ENCODE measurements at regions not wholly inside any gene's neighbourhood (a gene's known extent, or its start where the extent isn't known, plus 50 kb on each side); places are given as distances from the start of the nearest gene placed in this dataset.

DNA sequence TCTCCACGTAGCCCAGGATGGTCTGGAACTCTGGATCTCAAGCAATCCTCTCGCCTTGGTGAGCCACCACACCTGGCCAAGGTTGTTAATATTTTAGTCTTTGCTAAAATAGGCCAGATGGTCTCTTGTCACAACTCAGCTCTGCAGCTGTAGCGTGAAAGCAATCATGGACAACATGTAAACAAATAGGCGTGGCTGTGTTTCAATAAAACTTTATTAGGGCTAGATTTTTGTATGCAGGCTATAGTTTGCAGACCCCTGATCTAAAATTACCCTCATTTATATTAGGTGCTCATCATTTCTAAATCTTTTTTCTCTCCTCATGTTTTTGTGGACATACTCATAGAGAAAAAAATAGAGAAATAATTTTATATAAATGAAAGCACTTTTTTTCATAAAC, 72.1 kb upstream of the SLC28A3 start:
- no peak overlapping the region for H3K4me2 ChIP-seq
- no peaks in the 10 kb centered on the region for H4K20me1 ChIP-seq
- no peaks in the 10 kb centered on the region for H3K27me3 ChIP-seq
- H3K4me3 ChIP-seq: no peak overlapping the region
- no peak overlapping the region for H3K9ac ChIP-seq
- no peak overlapping the region for H3K27ac ChIP-seq
- no peak for TF ChIP-seq Cebpa-rat (IDR thresholded peaks at IDR 0.05)
- peaks cover 17% of the 10 kb centered on the region for H3K9me3 ChIP-seq
- no peaks in the 10 kb centered on the region for H3K4me1 ChIP-seq
- H3K36me3 ChIP-seq: no peaks in the 10 kb centered on the region

DNA sequence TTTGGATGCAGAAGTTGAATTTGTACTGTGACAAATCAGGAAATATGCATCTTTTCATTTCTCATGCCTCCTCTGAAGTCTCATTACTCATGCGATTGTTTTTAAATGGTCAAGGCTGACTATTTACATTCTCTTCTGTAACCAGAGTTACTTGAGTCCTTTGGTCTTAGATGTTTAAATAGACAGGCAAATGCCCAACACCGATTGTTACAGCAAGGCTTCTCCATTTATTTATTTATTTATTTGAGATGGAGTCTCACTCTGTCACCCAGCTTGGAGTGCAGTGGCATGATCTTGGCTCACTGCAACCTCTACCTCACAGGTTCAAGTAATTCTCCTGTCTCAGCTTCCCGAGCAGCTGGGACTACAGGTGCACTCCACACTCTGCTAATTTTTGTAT, 72.7 kb upstream of the SLC28A3 start:
- Histone ChIP-seq H3K9ac (no peak overlapping the region), H3K4me2 (no peak overlapping the region), H3K27me3 (no peaks in the 10 kb centered on the region), H3K27ac (no peak overlapping the region), H3K9me3 (peaks cover 11% of the 10 kb centered on the region), H3K36me3 (no peaks in the 10 kb centered on the region), H4K20me1 (no peaks in the 10 kb centered on the region), H3K4me1 (no peaks in the 10 kb centered on the region), H3K4me3 (no peak overlapping the region)
- TF ChIP-seq Cebpa-rat (IDR thresholded peaks at IDR 0.05): no peak

DNA sequence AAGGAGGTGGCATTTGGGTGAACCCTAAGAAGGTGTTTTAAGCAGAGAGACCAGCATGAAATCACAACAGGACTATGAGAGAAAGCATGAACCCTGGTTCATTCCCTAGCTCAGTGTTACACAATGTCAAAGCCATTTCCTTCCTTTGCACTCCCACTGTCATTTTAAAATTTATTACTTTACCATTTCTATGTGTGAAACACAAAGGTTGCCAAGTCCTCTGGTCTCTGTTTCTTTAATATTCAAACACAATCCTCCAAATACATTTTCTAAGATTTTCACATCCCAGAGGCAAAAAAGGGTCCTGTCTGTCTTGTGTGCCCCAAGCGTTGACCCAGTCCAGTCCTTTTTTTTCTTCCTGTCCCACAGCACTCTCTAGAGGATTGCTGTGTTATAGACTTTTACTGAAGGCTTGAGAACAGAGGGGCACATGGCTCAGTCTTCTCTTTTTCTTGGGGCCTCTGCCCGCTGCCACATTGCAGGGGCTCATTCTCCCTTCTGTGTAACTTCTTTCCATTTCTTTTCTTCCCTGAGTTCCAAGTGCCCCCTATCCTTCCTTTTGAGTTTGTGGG, 78.6 kb upstream of the SLC28A3 start:
- Histone ChIP-seq H4K20me1 (no peaks in the 10 kb centered on the region), H3K27ac (no peak overlapping the region), H3K36me3 (no peaks in the 10 kb centered on the region), H3K9me3 (peaks cover 21% of the 10 kb centered on the region), H3K9ac (no peak overlapping the region), H3K27me3 (no peaks in the 10 kb centered on the region), H3K4me3 (no peak overlapping the region), H3K4me2 (no peak overlapping the region), H3K4me1 (no peaks in the 10 kb centered on the region)
- TF ChIP-seq Cebpa-rat (IDR thresholded peaks at IDR 0.05): no peak

DNA sequence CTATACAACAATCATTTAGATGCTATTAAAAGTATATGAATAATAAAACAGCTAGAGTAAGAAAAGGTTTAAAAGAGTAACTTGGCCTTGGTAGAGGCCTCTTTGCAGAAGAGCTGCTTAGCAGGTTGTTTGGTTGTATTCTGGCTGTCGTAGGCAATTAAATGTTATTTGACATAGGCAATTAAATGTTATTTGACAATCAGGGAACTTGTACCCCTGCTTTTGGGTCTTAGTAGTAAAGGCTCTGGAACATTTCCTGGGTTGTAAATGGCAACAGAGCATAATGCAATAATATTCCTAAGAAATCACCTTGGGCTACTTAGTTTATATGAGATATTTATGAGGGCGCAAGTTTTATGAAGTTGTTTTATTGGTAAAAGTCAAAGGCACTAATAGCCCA, 84.4 kb upstream of the SLC28A3 start:
- H3K36me3 ChIP-seq: no peaks in the 10 kb centered on the region

DNA sequence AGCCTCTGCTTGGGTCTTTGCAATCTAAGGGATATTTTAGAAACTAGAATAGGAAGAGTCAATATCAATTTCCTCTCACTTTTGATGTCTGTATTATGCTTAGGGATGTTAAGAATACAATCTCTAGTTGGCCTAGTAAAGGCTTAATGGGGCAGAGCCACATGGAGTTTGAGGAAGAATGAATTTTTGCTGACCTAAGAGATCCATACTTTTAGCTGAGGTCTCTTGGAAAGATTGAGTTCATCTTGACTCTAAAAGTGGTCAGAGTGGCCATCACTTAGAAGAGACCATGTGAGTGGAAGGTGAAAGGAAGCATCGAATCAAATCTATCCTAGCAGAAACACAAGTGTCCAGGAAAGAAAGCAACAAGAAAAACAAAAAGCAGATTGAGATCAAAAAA, 92.2 kb upstream of the SLC28A3 start:
- H4K20me1 ChIP-seq: no peaks in the 10 kb centered on the region
- no peak overlapping the region for H3K9ac ChIP-seq
- H3K4me2 ChIP-seq: no peak overlapping the region
- H3K9me3 ChIP-seq: no peaks in the 10 kb centered on the region
- no peak for TF ChIP-seq Cebpa-rat (IDR thresholded peaks at IDR 0.05)
- no peak overlapping the region for H3K27ac ChIP-seq
- H3K36me3 ChIP-seq: no peaks in the 10 kb centered on the region
- no peaks in the 10 kb centered on the region for H3K4me1 ChIP-seq
- H3K27me3 ChIP-seq: no peaks in the 10 kb centered on the region
- H3K4me3 ChIP-seq: no peak overlapping the region

More for the DNA sequence above, 84.4 kb upstream of the SLC28A3 start:
- Histone ChIP-seq H3K9me3 (peaks cover 21% of the 10 kb centered on the region), H3K27me3 (no peaks in the 10 kb centered on the region), H3K4me2 (no peak overlapping the region), H3K4me1 (no peaks in the 10 kb centered on the region), H3K4me3 (no peak overlapping the region), H3K9ac (no peak overlapping the region), H4K20me1 (no peaks in the 10 kb centered on the region), H3K27ac (no peak overlapping the region)
- no peak for TF ChIP-seq Cebpa-rat (IDR thresholded peaks at IDR 0.05)

DNA sequence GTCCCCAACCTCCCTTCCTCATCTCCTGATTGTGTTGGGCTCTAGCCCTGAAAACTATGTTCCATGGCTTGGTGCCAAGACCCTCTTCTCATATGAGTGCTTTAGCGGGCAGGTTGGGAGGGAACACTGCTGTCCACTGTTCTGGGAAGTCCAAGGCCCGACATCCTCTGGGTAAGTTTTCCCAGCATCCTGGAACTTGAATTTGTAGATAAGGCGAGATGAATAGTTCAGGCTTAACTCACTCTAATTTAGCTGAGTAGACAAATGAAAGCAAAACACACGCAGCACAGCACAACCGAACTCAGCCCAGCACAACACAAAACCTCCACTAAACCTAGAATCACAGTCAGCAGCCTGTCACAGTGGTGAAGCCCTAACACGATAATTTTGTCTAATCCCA, 95.3 kb upstream of the SLC28A3 start:
- H3K27me3 ChIP-seq: no peaks in the 10 kb centered on the region
- H3K4me2 ChIP-seq: no peak overlapping the region
- H3K9ac ChIP-seq: no peak overlapping the region
- H3K9me3 ChIP-seq: no peaks in the 10 kb centered on the region
- H4K20me1 ChIP-seq: no peaks in the 10 kb centered on the region
- H3K4me1 ChIP-seq: no peaks in the 10 kb centered on the region
- H3K36me3 ChIP-seq: no peaks in the 10 kb centered on the region
- H3K4me3 ChIP-seq: no peak overlapping the region
- H3K27ac ChIP-seq: no peak overlapping the region
- TF ChIP-seq Cebpa-rat (IDR thresholded peaks at IDR 0.05): no peak

DNA sequence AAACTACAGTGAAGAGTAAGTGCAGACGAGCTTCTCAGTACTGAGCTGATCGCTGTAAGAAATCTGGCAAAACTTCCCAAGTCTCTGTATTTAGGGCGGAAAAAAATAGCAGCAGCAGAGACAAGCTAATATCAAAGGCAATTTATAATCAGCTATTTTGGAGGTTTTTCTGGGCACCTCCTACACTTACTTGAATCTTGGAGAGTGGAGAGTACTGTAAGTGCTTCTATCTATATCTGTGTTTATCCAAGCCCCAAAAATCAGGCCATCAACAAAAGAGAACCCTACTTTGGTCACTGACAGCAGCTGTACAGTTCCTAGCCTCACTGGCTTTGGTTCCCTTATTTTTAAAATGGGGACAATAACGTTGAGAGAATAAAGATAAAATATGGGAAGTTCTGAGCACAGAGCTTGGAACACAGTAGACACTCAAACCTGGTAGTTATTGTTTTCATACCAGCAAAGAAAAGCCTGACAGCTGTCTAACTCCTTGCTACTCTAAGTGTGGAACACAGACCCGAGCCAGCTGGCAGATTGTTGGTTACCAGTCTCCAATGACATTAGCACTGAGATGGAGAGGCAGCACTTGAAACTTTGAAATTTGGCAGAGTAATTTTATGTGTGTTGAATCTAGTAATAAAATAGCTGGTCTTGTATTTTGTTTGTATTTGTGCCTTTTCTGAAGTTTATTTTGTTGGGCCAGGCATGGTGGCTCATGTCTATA, 96.0 kb upstream of the SLC28A3 start:
- H3K4me3 ChIP-seq: no peak overlapping the region
- no peak overlapping the region for H3K27ac ChIP-seq
- no peak overlapping the region for H3K4me2 ChIP-seq
- no peaks in the 10 kb centered on the region for H3K9me3 ChIP-seq
- no peaks in the 10 kb centered on the region for H4K20me1 ChIP-seq
- no peaks in the 10 kb centered on the region for H3K36me3 ChIP-seq
- TF ChIP-seq Cebpa-rat (IDR thresholded peaks at IDR 0.05): no peak
- no peaks in the 10 kb centered on the region for H3K27me3 ChIP-seq
- H3K9ac ChIP-seq: no peak overlapping the region
- no peaks in the 10 kb centered on the region for H3K4me1 ChIP-seq

DNA sequence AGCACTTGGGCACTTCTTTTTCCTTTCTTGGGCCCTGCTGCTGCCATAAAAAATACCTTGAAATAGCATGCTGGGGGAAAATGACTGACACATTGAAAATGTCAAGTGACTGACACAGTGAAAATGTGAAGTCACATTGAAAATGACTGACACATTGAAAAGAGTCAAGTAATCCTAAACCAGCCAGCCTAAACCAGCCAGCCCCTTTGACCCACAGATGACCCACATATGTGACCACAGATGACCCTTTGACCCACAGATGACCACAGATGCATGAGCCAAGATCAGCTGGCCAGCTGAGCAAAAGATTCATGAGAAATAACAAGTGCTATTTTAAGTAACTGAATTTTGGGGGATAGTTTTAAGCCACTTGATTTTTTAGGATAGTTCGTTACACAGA, 97.8 kb upstream of the SLC28A3 start:
- no peaks in the 10 kb centered on the region for H3K9me3 ChIP-seq
- no peaks in the 10 kb centered on the region for H3K4me1 ChIP-seq
- no peak for TF ChIP-seq Cebpa-rat (IDR thresholded peaks at IDR 0.05)
- no peak overlapping the region for H3K9ac ChIP-seq
- no peaks in the 10 kb centered on the region for H3K36me3 ChIP-seq
- H4K20me1 ChIP-seq: no peaks in the 10 kb centered on the region
- H3K4me2 ChIP-seq: no peak overlapping the region
- no peak overlapping the region for H3K4me3 ChIP-seq
- H3K27me3 ChIP-seq: no peaks in the 10 kb centered on the region
- H3K27ac ChIP-seq: no peak overlapping the region

DNA sequence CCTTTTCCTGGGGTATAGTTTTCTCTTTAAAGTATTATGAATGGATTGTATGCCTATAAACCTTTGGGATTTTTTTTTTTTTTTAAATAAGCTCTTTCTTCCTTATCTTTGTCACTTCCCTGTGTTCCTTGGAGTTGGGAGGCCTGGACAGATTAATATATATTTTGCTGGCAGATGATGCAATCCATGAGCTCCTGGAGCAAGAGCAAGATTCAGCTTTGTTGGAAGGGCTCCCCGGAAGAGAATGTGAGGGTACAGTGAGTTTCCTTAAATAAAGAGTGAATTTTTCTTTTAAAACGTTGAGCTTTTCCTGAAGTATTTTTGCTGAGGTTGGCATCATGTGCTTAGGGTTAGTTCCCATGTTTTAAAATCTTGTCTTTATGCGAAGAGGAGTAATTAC, 98.7 kb upstream of the SLC28A3 start:
- H3K36me3 ChIP-seq: no peaks in the 10 kb centered on the region
- no peak overlapping the region for H3K27ac ChIP-seq
- H3K9me3 ChIP-seq: no peaks in the 10 kb centered on the region
- H3K4me1 ChIP-seq: no peaks in the 10 kb centered on the region
- no peak overlapping the region for H3K4me2 ChIP-seq
- no peaks in the 10 kb centered on the region for H3K27me3 ChIP-seq
- no peaks in the 10 kb centered on the region for H4K20me1 ChIP-seq
- H3K4me3 ChIP-seq: no peak overlapping the region
- H3K9ac ChIP-seq: no peak overlapping the region
- TF ChIP-seq Cebpa-rat (IDR thresholded peaks at IDR 0.05): no peak

DNA sequence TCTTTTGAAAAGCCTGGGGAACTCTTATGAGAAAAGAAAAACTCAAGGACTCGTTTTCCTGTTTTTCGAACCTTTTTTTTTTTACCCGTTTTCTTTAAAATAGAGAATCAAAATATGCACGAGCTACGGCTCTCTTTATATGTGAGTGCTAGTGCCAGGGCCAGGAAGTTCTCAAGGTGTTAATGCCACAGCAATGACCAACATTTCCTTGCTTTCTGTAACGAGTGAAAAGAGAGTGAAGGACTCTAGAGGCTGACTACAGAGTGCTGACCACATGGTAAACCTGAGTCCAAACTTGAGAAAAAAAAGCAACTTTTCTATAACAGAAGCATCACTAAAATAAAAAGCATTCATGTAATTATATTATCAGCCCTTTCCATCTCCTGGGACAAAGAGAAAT, 102.2 kb upstream of the SLC28A3 start:
- Histone ChIP-seq H3K27me3 (no peaks in the 10 kb centered on the region), H3K9ac (no peak overlapping the region), H3K27ac (no peak overlapping the region), H3K4me1 (no peaks in the 10 kb centered on the region), H3K4me2 (no peak overlapping the region), H4K20me1 (no peaks in the 10 kb centered on the region), H3K36me3 (no peaks in the 10 kb centered on the region), H3K4me3 (no peak overlapping the region), H3K9me3 (no peaks in the 10 kb centered on the region)
- TF ChIP-seq Cebpa-rat (IDR thresholded peaks at IDR 0.05): no peak

Data from BLaER1 (cell line).